Endothelial cell (in vitro differentiated cells): ENCODE measurements at regions not wholly inside any gene's neighbourhood (a gene's known extent, or its start where the extent isn't known, plus 50 kb on each side); places are given as distances from the start of the nearest gene placed in this dataset.

Experiments used
- DNase-seq: peaks from one replicate; pipeline ENCODE4 v3.0.0; 2021; ENCODE audit warnings: low spot score
- H3K27ac Mint-ChIP-seq: one replicate; pipeline ENCODE4 v1.8.0; 2021; ENCODE audit warnings: mixed read lengths, inconsistent platforms; ENCODE audit not compliant: unreplicated experiment
- H3K27me3 Mint-ChIP-seq: one replicate; pipeline ENCODE4 v1.8.0; 2021; ENCODE audit warnings: mild to moderate bottlenecking, moderate library complexity, mixed read lengths, inconsistent platforms; ENCODE audit not compliant: unreplicated experiment
- H3K36me3 Mint-ChIP-seq: one replicate; pipeline ENCODE4 v1.8.0; 2021; ENCODE audit warnings: mild to moderate bottlenecking, low read depth, mixed read lengths, inconsistent platforms; ENCODE audit not compliant: unreplicated experiment
- H3K4me1 Mint-ChIP-seq: one replicate; pipeline ENCODE4 v1.8.0; 2021; ENCODE audit warnings: mild to moderate bottlenecking, mixed read lengths, inconsistent platforms; ENCODE audit not compliant: unreplicated experiment
- H3K4me3 Mint-ChIP-seq: one replicate; pipeline ENCODE4 v1.8.0; 2021; ENCODE audit warnings: mild to moderate bottlenecking, mixed read lengths, inconsistent platforms; ENCODE audit not compliant: unreplicated experiment
- H3K9me3 Mint-ChIP-seq: one replicate; pipeline ENCODE4 v1.8.0; 2021; ENCODE audit warnings: mixed read lengths, inconsistent platforms; ENCODE audit not compliant: unreplicated experiment
- CTCF ChIP-seq: fragments of 200-600 bp; sonication (generic); IDR thresholded peaks from one replicate; pipeline ENCODE4 v1.5.0; 2021; ENCODE audit warnings: antibody characterized with exemption; ENCODE audit not compliant: unreplicated experiment

- no peaks in the 10 kb centered on the region for H3K36me3 Mint-ChIP-seq
- no peaks in the 10 kb centered on the region for H3K9me3 Mint-ChIP-seq
- peaks cover 24% of the 10 kb centered on the region for H3K4me1 Mint-ChIP-seq
- no peak overlapping the region for H3K4me3 Mint-ChIP-seq
- H3K27ac Mint-ChIP-seq = no peak overlapping the region
- peak; percentile 92 for TF ChIP-seq CTCF
- peak; percentile 80 for DNase-seq
- H3K27me3 Mint-ChIP-seq = peaks cover 5% of the 10 kb centered on the region
Measured at GRCh38 chr5:155616779-155617392, 603.3 kb downstream of the KIF4B start.

- Mint-ChIP-seq H3K27ac (peak overlapping the region; percentile 46), H3K36me3 (no peaks in the 10 kb centered on the region), H3K4me1 (peaks cover 24% of the 10 kb centered on the region), H3K4me3 (no peak overlapping the region), H3K27me3 (peaks cover 5% of the 10 kb centered on the region), H3K9me3 (no peaks in the 10 kb centered on the region)
- TF ChIP-seq CTCF = no peak
- no peak for DNase-seq
Measured at GRCh38 chr5:155619688-155620087, 606.1 kb downstream of the KIF4B start.

GRCh38 chr5:155620821-155621410 lies 607.4 kb downstream of the KIF4B start:
- Mint-ChIP-seq H3K4me3 (no peak overlapping the region), H3K27me3 (peaks cover 5% of the 10 kb centered on the region), H3K36me3 (no peaks in the 10 kb centered on the region), H3K9me3 (no peaks in the 10 kb centered on the region), H3K4me1 (peaks cover 24% of the 10 kb centered on the region), H3K27ac (peak overlapping the region; percentile 97)
- peak; percentile 40 for DNase-seq
- TF ChIP-seq CTCF = no peak

GRCh38 chr5:155624597-155625241 lies 611.2 kb downstream of the KIF4B start:
- peaks cover 2% of the 10 kb centered on the region for H3K27me3 Mint-ChIP-seq
- H3K27ac Mint-ChIP-seq = no peak overlapping the region

More at GRCh38 chr5:155624597-155625241, 611.2 kb downstream of the KIF4B start:
- TF ChIP-seq CTCF = no peak
- Mint-ChIP-seq H3K4me3 (no peak overlapping the region), H3K9me3 (no peaks in the 10 kb centered on the region), H3K36me3 (no peaks in the 10 kb centered on the region), H3K4me1 (peaks cover 18% of the 10 kb centered on the region)
- DNase-seq = no peak
